HCT116 (cell line): ENCODE measurements at regions not wholly inside any gene's neighbourhood (a gene's known extent, or its start where the extent isn't known, plus 50 kb on each side); places are given as distances from the start of the nearest gene placed in this dataset.

Source experiments
- ATAC-seq: fragments of 200-7000 bp; cut with Tn5 transposase; 2 replicates; pipeline ENCODE4 v1.9.1; 2020; ENCODE audit warnings: mild to moderate bottlenecking, moderate library complexity
- BruUV-seq: library from RNA; stranded (reverse); fragments of 400-500 nt; replicated peaks from 2 replicates; lab custom pipeline; 2021; lab: Mats Ljungman, UMichigan
- CTCF ChIA-PET: fragments of 300-600 bp; sonication (Branson Sonifier 250); formaldehyde crosslinking; loops from one replicate; lab custom pipeline; 2021; ENCODE audit warnings: antibody characterized with exemption; lab: Charles Lee
- POLR2A ChIA-PET: fragments of 300-600, 350-600 bp; sonication (Branson Sonifier 250); formaldehyde crosslinking; loops from one replicate; lab custom pipeline; 2021; ENCODE audit warnings: antibody characterized with exemption; lab: Charles Lee
- RAD21 ChIA-PET, 2 experiments: fragments of 300-600 bp; sonication (Branson Sonifier 250); formaldehyde crosslinking; loops; one replicate each; lab custom pipeline; 2023; ENCODE audit warnings: low total read pairs in 2 of 2; ENCODE audit not compliant: uncharacterized antibody in 2 of 2, unreplicated experiment in 2 of 2, low non-redundant PET in 1 of 2; lab: Charles Lee
- DNase-seq: peaks from one replicate; pipeline ENCODE4 v3.0.0-alpha.2; 2010; ENCODE audit warnings: low read depth, low spot score
- H2AFZ ChIP-seq: fragments of 200-600 bp; shearing (Covaris generic), sonication (generic); 2 replicates; pipeline ENCODE4 v1.6.1; 2017; ENCODE audit warnings: low read depth, mixed run types, mixed read lengths, antibody characterized with exemption, low read length; ENCODE audit not compliant: poor library complexity, severe bottlenecking
- H3K27ac ChIP-seq: 2 replicates; pipeline ENCODE4 v1.5.1; 2012; ENCODE audit warnings: low read depth, low read length
- H3K27me3 ChIP-seq: fragments of 200-600 bp; sonication (generic); 2 replicates; pipeline ENCODE4 v1.6.1; 2016; ENCODE audit warnings: mixed run types, low read length, mixed read lengths; ENCODE audit not compliant: insufficient read depth
- H3K36me3 ChIP-seq, 2 experiments: fragments of 200-500 bp in 1 of 2; fragments of 200-600 bp in 1 of 2; sonication (Bioruptor generic) in 1 of 2; sonication (generic) in 1 of 2; 2 replicates each; pipeline versions ENCODE4 v1.5.1 to v1.6.1; 2014 to 2016; ENCODE audit warnings: low read length in 2 of 2, inconsistent platforms in 1 of 2, mixed read lengths in 1 of 2, mixed run types in 1 of 2; ENCODE audit not compliant: insufficient read depth in 2 of 2, control insufficient read depth in 1 of 2
- H3K4me1 ChIP-seq, 2 experiments: fragments of 200-600 bp in 1 of 2; sonication (generic) in 1 of 2; 2 replicates each; pipeline versions ENCODE4 v1.5.1 to v1.6.1; 2012 to 2017; ENCODE audit warnings: low read length in 2 of 2, inconsistent platforms in 1 of 2, mild to moderate bottlenecking in 1 of 2, mixed read lengths in 1 of 2, mixed run types in 1 of 2, moderate library complexity in 1 of 2; ENCODE audit not compliant: insufficient read depth in 2 of 2, control insufficient read depth in 1 of 2
- H3K4me2 ChIP-seq: fragments of 200-600 bp; sonication (generic); 2 replicates; pipeline ENCODE4 v1.6.1; 2017; ENCODE audit warnings: mixed run types, low read length, mixed read lengths
- H3K4me3 ChIP-seq, 2 experiments: fragments of 200-600 bp in 1 of 2; sonication (generic) in 1 of 2; replicated peaks in 1 of 2; 2 replicates each; pipeline ENCODE4 v1.5.1; 2011 to 2016; ENCODE audit warnings: low read length in 2 of 2, control low read depth in 1 of 2, low read depth in 1 of 2, mild to moderate bottlenecking in 1 of 2, mixed read lengths in 1 of 2, mixed run types in 1 of 2
- H3K79me2 ChIP-seq: fragments of 200-600 bp; sonication (generic); 2 replicates; pipeline ENCODE4 v1.6.1; 2017; ENCODE audit warnings: mild to moderate bottlenecking, mixed run types, low read length, moderate library complexity, mixed read lengths; ENCODE audit not compliant: insufficient read depth
- H3K9ac ChIP-seq: fragments of 200-600 bp; sonication (generic); 2 replicates; pipeline ENCODE4 v1.6.1; 2016; ENCODE audit warnings: low read length, mixed read lengths
- H3K9me2 ChIP-seq: fragments of 200-600 bp; sonication (generic), shearing (Covaris generic); 2 replicates; pipeline ENCODE4 v1.6.1; 2017; ENCODE audit warnings: mixed run types, mild to moderate bottlenecking, moderate library complexity; ENCODE audit not compliant: insufficient read depth
- H3K9me3 ChIP-seq, 2 experiments: fragments of 200-500 bp in 1 of 2; fragments of 200-600 bp in 1 of 2; sonication (Bioruptor generic) in 1 of 2; sonication (generic) in 1 of 2; 2 replicates each; pipeline ENCODE4 v1.6.1; 2014 to 2017; ENCODE audit warnings: low read length in 2 of 2, mixed read lengths in 2 of 2, inconsistent platforms in 1 of 2, low read depth in 1 of 2, mild to moderate bottlenecking in 1 of 2, mixed run types in 1 of 2, moderate library complexity in 1 of 2; ENCODE audit not compliant: control insufficient read depth in 1 of 2, insufficient read depth in 1 of 2
- H4K20me1 ChIP-seq: fragments of 200-600 bp; sonication (generic), shearing (Covaris generic); 2 replicates; pipeline ENCODE4 v1.6.1; 2017; ENCODE audit warnings: mixed run types, mild to moderate bottlenecking, moderate library complexity; ENCODE audit not compliant: insufficient read depth
- CBX3 ChIP-seq: IDR thresholded peaks from 2 replicates; pipeline ENCODE4 v1.6.1; 2012; ENCODE audit warnings: low read depth
- CEBPB ChIP-seq: IDR thresholded peaks from 2 replicates; pipeline ENCODE4 v1.6.1; 2012; ENCODE audit warnings: low read depth
- EGR1 ChIP-seq: IDR thresholded peaks from 2 replicates; pipeline ENCODE4 v1.6.1; 2012; ENCODE audit warnings: low read depth
- ELF1 ChIP-seq: IDR thresholded peaks from 2 replicates; pipeline ENCODE4 v1.6.1; 2012; ENCODE audit warnings: low read depth, borderline replicate concordance
- EZH2phosphoT487 ChIP-seq: fragments of 200-600 bp; IDR thresholded peaks from 2 replicates; pipeline ENCODE4 v1.6.1; 2018; ENCODE audit warnings: antibody characterized with exemption, borderline replicate concordance
- FOSL1 ChIP-seq: IDR thresholded peaks from 2 replicates; pipeline ENCODE4 v1.6.1; 2012; ENCODE audit warnings: low read depth
- POLR2A ChIP-seq: IDR thresholded peaks from 2 replicates; pipeline ENCODE4 v1.7.0; 2011; ENCODE audit warnings: borderline replicate concordance; ENCODE audit not compliant: insufficient read depth, insufficient read length; ENCODE audit errors: extremely low read depth
- POLR2AphosphoS5 ChIP-seq: IDR thresholded peaks from 2 replicates; pipeline ENCODE4 v1.6.1; 2011; ENCODE audit warnings: mild to moderate bottlenecking, low read depth, low read length, moderate library complexity
- RAD21 ChIP-seq: IDR thresholded peaks from 2 replicates; pipeline ENCODE4 v1.6.1; 2012; ENCODE audit warnings: low read depth, mild to moderate bottlenecking
- SIN3A ChIP-seq: IDR thresholded peaks from 2 replicates; pipeline ENCODE4 v1.6.1; 2012; ENCODE audit warnings: low read depth
- SRF ChIP-seq: IDR thresholded peaks from 2 replicates; pipeline ENCODE4 v1.6.1; 2012; ENCODE audit warnings: low read depth
- ZFX ChIP-seq: fragments of 450-650 bp; IDR thresholded peaks from 2 replicates; pipeline ENCODE4 v1.6.1; 2017
- ZNF274 ChIP-seq: fragments of 200-500 bp; sonication (Bioruptor generic); IDR thresholded peaks from 2 replicates; pipeline ENCODE4 v1.6.1; 2014; ENCODE audit warnings: mild to moderate bottlenecking, low read depth, low read length, inconsistent platforms
- intact Hi-C: fragments of 100-400 bp; cut with micrococcal nuclease; formaldehyde crosslinking; loops from 2 replicates; pipeline ENCODE4 v1.10.0; 2022
- TF ChIP-seq, protein P1 (sequence below): IDR thresholded peaks from 2 replicates; pipeline ENCODE4 v1.6.1; 2012
- TF ChIP-seq, protein P2 (sequence below): IDR thresholded peaks from 2 replicates; pipeline ENCODE4 v1.6.1; 2012; ENCODE audit warnings: low read depth
- TF ChIP-seq, protein P3 (sequence below), 3 experiments: fragments of 200-600 bp in 1 of 3; sonication (generic) in 1 of 3; IDR thresholded peaks in 2 of 3; conservative IDR thresholded peaks in 1 of 3; 2 replicates each; pipeline ENCODE4 v1.5.1; 2012 to 2017; ENCODE audit warnings: low read depth in 2 of 3, low read length in 2 of 3, antibody characterized with exemption in 1 of 3, borderline replicate concordance in 1 of 3, control low read depth in 1 of 3, mild to moderate bottlenecking in 1 of 3, mixed read lengths in 1 of 3, mixed run types in 1 of 3, moderate library complexity in 1 of 3; ENCODE audit not compliant: insufficient read depth in 1 of 3

DNA sequence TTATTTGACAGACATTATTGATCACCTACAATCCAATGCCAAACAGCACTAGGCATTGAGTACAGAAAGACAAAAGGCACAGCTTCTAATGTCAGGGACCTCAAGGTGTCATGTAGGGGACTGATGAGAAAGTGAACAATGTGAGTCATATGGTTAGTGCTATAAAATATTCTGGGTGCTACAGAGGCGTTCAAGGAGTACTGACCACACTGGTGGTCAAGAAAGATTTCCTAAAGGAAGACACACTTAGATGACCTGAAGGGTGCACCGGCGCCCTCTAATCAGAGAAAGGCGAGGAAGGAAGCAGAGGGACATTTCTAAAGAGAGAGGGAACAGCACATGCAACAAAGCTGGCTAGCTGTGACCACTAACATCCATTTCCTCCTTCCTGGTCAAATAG is 64.9 kb upstream of the F3 start:
- H2AFZ ChIP-seq = no peak overlapping the region
- no peaks in the 10 kb centered on the region for H3K79me2 ChIP-seq
- CTCF ChIA-PET = interaction anchor here (1.6 kb wide), 1 partner anchor 196 kb away, joined by 5 read pairs; no protein-coding TSS in a partner anchor
- H3K27me3 ChIP-seq = no peaks in the 10 kb centered on the region
- POLR2A ChIA-PET = interaction anchor here (1.2 to 1.3 kb wide), 4 partner anchors 9 to 36 kb away, joined by 3 read pairs; no protein-coding TSS in a partner anchor
- H3K4me1 ChIP-seq = peaks cover 26 to 82% of the 10 kb centered on the region in 2 experiments
- RAD21 ChIA-PET = no interaction called here
- H3K9me2 ChIP-seq = no peaks in the 10 kb centered on the region
- BruUV-seq = no TSS peak
- peak overlapping the region; percentile 84 for H3K27ac ChIP-seq
- H4K20me1 ChIP-seq = no peaks in the 10 kb centered on the region
- DNase-seq = no peak
- no peaks in the 10 kb centered on the region for H3K36me3 ChIP-seq
- peak; percentile 38 for ATAC-seq
- no peaks in the 10 kb centered on the region for H3K9me3 ChIP-seq
- intact Hi-C loops = loop anchor here (5.0 kb wide), 2 partner anchors 106 to 196 kb away; no protein-coding TSS in a partner anchor
- H3K4me3 ChIP-seq = no peak overlapping the region
- H3K9ac ChIP-seq = peak overlapping the region; percentile 36
- TF ChIP-seq RAD21 = peak; percentile 3; the same call in 1 of the 2 replicates
- 0 out of 2 replicates have a peak, but pooled peaks have one; percentile 23 for TF ChIP-seq FOSL1
- TF ChIP-seq, protein P1, sequence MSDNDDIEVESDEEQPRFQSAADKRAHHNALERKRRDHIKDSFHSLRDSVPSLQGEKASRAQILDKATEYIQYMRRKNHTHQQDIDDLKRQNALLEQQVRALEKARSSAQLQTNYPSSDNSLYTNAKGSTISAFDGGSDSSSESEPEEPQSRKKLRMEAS = peak; percentile 41
- TF ChIP-seq SIN3A = no peak
- TF ChIP-seq, all 23 proteins: peak for 3
- H3K4me2 ChIP-seq = peak overlapping the region; percentile 48

DNA sequence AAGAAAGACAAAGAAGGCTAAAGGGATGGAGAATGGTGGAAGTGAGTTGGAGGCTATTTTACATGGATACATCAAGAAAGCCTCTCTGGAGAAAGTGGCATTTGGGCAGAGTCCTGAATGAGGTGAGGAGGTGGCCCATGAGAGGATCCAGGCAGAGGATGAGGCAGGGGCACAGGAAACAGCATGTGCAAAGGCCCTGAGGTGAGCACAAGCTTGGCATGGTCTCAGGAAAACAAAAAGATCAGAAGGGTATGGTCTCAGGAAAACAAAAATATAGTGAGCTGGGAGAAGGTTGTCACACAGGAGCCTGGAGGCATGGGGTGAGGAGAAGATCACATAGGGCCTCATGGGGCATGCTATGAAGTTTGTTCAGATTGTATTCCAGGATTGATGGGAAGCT is 62.1 kb upstream of the F3 start:
- Histone ChIP-seq H3K79me2 (no peaks in the 10 kb centered on the region), H3K9ac (no peak overlapping the region), H3K27ac (no peak overlapping the region), H3K4me2 (no peak overlapping the region), H4K20me1 (no peaks in the 10 kb centered on the region), H3K9me2 (no peaks in the 10 kb centered on the region), H3K36me3 (no peaks in the 10 kb centered on the region), H2AFZ (peak overlapping the region; percentile 49), H3K9me3 (no peaks in the 10 kb centered on the region), H3K4me3 (no peak overlapping the region), H3K4me1 (peaks cover 26 to 81% of the 10 kb centered on the region in 2 experiments), H3K27me3 (no peaks in the 10 kb centered on the region)
- DNase-seq (no peak), ATAC-seq (no peak)
- ChIA-PET RAD21 (no interaction called here), CTCF (no interaction called here), POLR2A (no interaction called here)
- BruUV-seq = no TSS peak
- intact Hi-C loops = no loop called here
- TF ChIP-seq FOSL1 (no peak), ZFX (no peak), CEBPB (no peak), SRF (no peak), SIN3A (no peak), EZH2phosphoT487 (no peak), ELF1 (no peak), EGR1 (no peak), POLR2A (no peak), ZNF274 (no peak), CBX3 (no peak), POLR2AphosphoS5 (no peak)
- TF ChIP-seq, protein P2, sequence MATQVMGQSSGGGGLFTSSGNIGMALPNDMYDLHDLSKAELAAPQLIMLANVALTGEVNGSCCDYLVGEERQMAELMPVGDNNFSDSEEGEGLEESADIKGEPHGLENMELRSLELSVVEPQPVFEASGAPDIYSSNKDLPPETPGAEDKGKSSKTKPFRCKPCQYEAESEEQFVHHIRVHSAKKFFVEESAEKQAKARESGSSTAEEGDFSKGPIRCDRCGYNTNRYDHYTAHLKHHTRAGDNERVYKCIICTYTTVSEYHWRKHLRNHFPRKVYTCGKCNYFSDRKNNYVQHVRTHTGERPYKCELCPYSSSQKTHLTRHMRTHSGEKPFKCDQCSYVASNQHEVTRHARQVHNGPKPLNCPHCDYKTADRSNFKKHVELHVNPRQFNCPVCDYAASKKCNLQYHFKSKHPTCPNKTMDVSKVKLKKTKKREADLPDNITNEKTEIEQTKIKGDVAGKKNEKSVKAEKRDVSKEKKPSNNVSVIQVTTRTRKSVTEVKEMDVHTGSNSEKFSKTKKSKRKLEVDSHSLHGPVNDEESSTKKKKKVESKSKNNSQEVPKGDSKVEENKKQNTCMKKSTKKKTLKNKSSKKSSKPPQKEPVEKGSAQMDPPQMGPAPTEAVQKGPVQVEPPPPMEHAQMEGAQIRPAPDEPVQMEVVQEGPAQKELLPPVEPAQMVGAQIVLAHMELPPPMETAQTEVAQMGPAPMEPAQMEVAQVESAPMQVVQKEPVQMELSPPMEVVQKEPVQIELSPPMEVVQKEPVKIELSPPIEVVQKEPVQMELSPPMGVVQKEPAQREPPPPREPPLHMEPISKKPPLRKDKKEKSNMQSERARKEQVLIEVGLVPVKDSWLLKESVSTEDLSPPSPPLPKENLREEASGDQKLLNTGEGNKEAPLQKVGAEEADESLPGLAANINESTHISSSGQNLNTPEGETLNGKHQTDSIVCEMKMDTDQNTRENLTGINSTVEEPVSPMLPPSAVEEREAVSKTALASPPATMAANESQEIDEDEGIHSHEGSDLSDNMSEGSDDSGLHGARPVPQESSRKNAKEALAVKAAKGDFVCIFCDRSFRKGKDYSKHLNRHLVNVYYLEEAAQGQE = no peak
- TF ChIP-seq, protein P3, sequence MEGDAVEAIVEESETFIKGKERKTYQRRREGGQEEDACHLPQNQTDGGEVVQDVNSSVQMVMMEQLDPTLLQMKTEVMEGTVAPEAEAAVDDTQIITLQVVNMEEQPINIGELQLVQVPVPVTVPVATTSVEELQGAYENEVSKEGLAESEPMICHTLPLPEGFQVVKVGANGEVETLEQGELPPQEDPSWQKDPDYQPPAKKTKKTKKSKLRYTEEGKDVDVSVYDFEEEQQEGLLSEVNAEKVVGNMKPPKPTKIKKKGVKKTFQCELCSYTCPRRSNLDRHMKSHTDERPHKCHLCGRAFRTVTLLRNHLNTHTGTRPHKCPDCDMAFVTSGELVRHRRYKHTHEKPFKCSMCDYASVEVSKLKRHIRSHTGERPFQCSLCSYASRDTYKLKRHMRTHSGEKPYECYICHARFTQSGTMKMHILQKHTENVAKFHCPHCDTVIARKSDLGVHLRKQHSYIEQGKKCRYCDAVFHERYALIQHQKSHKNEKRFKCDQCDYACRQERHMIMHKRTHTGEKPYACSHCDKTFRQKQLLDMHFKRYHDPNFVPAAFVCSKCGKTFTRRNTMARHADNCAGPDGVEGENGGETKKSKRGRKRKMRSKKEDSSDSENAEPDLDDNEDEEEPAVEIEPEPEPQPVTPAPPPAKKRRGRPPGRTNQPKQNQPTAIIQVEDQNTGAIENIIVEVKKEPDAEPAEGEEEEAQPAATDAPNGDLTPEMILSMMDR (IDR thresholded peaks at IDR 0.05 in 2 of 3, conservative IDR thresholded peaks at IDR 0.05 in 1 of 3; ENCODE audit: borderline replicate concordance in 1 of 3, insufficient read depth in 1 of 3, low read depth in 2 of 3, low read length in 2 of 3) = no peak
- TF ChIP-seq, protein P1 = no peak
